DOHH2 (cell line): ENCODE measurements at regions not wholly inside any gene's neighbourhood (a gene's known extent, or its start where the extent isn't known, plus 50 kb on each side); places are given as distances from the start of the nearest gene placed in this dataset.

Source experiments
- H3F3A ChIP-seq: fragments of 200-600 bp; sonication (generic), shearing (Covaris generic); 2 replicates; pipeline ENCODE4 v1.6.0; 2016; ENCODE audit warnings: antibody characterized with exemption, mild to moderate bottlenecking; ENCODE audit not compliant: control insufficient read depth, insufficient read depth
- H3K27ac ChIP-seq: fragments of 200-600 bp; sonication (generic); 2 replicates; pipeline ENCODE4 v1.5.1; 2014; ENCODE audit warnings: low read depth, mild to moderate bottlenecking, low read length, moderate library complexity
- H3K27me3 ChIP-seq: fragments of 200-600 bp; sonication (generic); 2 replicates; pipeline ENCODE4 v1.6.1; 2014; ENCODE audit warnings: mild to moderate bottlenecking, low read length, mixed read lengths; ENCODE audit not compliant: control insufficient read depth
- H3K36me3 ChIP-seq: fragments of 200-600 bp; sonication (generic); 2 replicates; pipeline ENCODE4 v1.6.1; 2014; ENCODE audit warnings: mild to moderate bottlenecking, low read length, moderate library complexity, mixed read lengths; ENCODE audit not compliant: control insufficient read depth
- H3K4me1 ChIP-seq: fragments of 200-600 bp; sonication (generic); 2 replicates; pipeline ENCODE4 v1.6.1; 2014; ENCODE audit warnings: mild to moderate bottlenecking, low read length, mixed read lengths; ENCODE audit not compliant: control insufficient read depth
- H3K4me2 ChIP-seq: fragments of 200-600 bp; sonication (generic); 2 replicates; pipeline ENCODE4 v1.6.0; 2014; ENCODE audit warnings: mild to moderate bottlenecking, low read length, moderate library complexity
- H3K4me3 ChIP-seq: fragments of 200-600 bp; sonication (generic); 2 replicates; pipeline ENCODE4 v1.5.1; 2014; ENCODE audit warnings: mild to moderate bottlenecking, low read length, mixed read lengths
- H3K79me2 ChIP-seq: fragments of 200-600 bp; sonication (generic); 2 replicates; pipeline ENCODE4 v1.6.1; 2014; ENCODE audit warnings: mild to moderate bottlenecking, low read length, mixed read lengths; ENCODE audit not compliant: control insufficient read depth
- H3K9me2 ChIP-seq: fragments of 200-600 bp; sonication (generic); replicated peaks from 2 replicates; pipeline ENCODE4 v1.6.1; 2014; ENCODE audit warnings: mild to moderate bottlenecking, low read length, mixed read lengths; ENCODE audit not compliant: control insufficient read depth
- H3K9me3 ChIP-seq: fragments of 200-600 bp; sonication (generic); 2 replicates; pipeline ENCODE4 v1.6.1; 2014; ENCODE audit warnings: antibody characterized with exemption, low read length, mixed read lengths; ENCODE audit not compliant: control insufficient read depth, insufficient read depth
- H4K20me1 ChIP-seq: fragments of 200-600 bp; sonication (generic); 2 replicates; pipeline ENCODE4 v1.6.0; 2014; ENCODE audit warnings: low read depth, mild to moderate bottlenecking, antibody characterized with exemption, low read length, moderate library complexity; ENCODE audit not compliant: control insufficient read depth, insufficient read depth
- EZH2phosphoT487 ChIP-seq: fragments of 200-600 bp; sonication (generic); IDR thresholded peaks from 2 replicates; pipeline ENCODE4 v1.6.1; 2017; ENCODE audit warnings: borderline replicate concordance, mild to moderate bottlenecking, antibody characterized with exemption, low read length, moderate library complexity, mixed read lengths
- TF ChIP-seq, protein P1 (sequence below): fragments of 200-600 bp; sonication (generic); IDR thresholded peaks from one replicate; pipeline ENCODE4 v1.5.1; 2014; ENCODE audit warnings: antibody characterized with exemption, mild to moderate bottlenecking, low read depth, low read length; ENCODE audit not compliant: poor library complexity, severe bottlenecking

DNA sequence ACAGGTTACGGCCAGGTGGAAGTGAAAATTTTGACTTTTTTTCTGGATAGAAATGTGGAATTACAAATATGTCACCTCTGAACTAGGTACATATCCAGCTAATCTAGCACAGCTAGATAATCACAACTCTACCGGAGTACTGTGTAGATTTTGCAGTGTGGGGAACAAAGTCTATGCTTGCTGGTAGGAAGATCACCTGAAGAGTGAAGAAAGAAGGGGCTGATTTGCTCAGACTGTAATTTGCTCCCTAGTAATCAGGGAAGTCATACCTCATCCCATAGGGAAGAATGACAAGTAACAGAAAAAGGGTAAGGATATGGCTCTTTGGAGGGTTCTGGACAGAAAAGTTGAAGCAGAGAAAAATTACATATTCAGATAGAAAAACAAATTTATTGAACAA is 319.6 kb upstream of the TMPRSS15 start:
- TF ChIP-seq EZH2phosphoT487 = no peak
- TF ChIP-seq, protein P1, sequence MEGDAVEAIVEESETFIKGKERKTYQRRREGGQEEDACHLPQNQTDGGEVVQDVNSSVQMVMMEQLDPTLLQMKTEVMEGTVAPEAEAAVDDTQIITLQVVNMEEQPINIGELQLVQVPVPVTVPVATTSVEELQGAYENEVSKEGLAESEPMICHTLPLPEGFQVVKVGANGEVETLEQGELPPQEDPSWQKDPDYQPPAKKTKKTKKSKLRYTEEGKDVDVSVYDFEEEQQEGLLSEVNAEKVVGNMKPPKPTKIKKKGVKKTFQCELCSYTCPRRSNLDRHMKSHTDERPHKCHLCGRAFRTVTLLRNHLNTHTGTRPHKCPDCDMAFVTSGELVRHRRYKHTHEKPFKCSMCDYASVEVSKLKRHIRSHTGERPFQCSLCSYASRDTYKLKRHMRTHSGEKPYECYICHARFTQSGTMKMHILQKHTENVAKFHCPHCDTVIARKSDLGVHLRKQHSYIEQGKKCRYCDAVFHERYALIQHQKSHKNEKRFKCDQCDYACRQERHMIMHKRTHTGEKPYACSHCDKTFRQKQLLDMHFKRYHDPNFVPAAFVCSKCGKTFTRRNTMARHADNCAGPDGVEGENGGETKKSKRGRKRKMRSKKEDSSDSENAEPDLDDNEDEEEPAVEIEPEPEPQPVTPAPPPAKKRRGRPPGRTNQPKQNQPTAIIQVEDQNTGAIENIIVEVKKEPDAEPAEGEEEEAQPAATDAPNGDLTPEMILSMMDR = no peak
- Histone ChIP-seq H3K27me3 (no peaks in the 10 kb centered on the region), H3K4me3 (no peak overlapping the region), H3K4me2 (no peak overlapping the region), H3K27ac (no peak overlapping the region), H3K79me2 (no peaks in the 10 kb centered on the region), H3F3A (no peaks in the 10 kb centered on the region), H3K9me3 (no peaks in the 10 kb centered on the region), H3K36me3 (no peaks in the 10 kb centered on the region), H4K20me1 (no peaks in the 10 kb centered on the region), H3K4me1 (no peaks in the 10 kb centered on the region), H3K9me2 (no peaks in the 10 kb centered on the region)

DNA sequence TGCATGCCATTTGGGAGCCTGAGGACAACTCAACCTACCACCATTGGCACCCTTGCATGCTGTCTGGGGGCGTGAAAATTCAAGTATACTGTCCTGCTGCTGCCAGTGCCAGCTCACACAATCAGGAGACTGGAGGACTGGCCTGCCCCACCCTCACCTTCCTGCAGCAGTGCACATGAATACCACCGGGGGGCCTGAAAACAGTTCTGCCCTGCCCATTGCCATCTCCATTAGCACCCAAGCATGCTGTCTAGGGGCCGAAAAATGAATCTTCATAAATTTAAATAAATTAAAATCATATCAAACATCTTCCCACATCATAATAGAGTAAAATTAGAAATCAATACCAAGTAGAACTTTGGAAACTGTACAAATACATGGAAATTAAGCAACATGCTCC is 322.1 kb upstream of the TMPRSS15 start:
- H3K9me3 ChIP-seq = no peaks in the 10 kb centered on the region
- no peak for TF ChIP-seq EZH2phosphoT487
- TF ChIP-seq, protein P1 = no peak
- no peaks in the 10 kb centered on the region for H3K27me3 ChIP-seq
- H3K36me3 ChIP-seq = no peaks in the 10 kb centered on the region
- no peaks in the 10 kb centered on the region for H3K9me2 ChIP-seq
- H3K4me3 ChIP-seq = no peak overlapping the region
- no peaks in the 10 kb centered on the region for H4K20me1 ChIP-seq
- H3F3A ChIP-seq = no peaks in the 10 kb centered on the region
- no peak overlapping the region for H3K27ac ChIP-seq
- no peaks in the 10 kb centered on the region for H3K79me2 ChIP-seq
- H3K4me2 ChIP-seq = no peak overlapping the region
- no peaks in the 10 kb centered on the region for H3K4me1 ChIP-seq

DNA sequence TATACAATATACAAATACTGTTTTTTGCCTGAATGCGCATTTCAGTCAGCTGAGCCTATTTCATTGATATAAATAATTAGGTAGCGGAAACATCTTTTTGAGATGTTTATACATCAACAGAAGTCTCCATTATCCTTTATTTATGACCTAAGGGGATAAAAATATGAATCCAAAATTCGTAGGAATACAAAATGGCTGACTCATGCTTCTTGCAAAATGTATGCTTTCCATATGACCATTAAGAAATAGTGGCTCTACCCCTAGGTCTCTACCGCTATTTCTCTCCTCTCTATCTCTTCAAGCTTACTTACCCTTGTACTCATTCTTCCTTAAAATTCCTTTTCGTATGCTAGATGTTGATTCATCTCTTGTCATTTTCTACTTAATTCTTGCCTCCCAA is 338.4 kb upstream of the TMPRSS15 start:
- TF ChIP-seq, protein P1 = no peak
- TF ChIP-seq EZH2phosphoT487 = no peak
- Histone ChIP-seq H3K36me3 (no peaks in the 10 kb centered on the region), H3K4me2 (no peak overlapping the region), H3K9me3 (no peaks in the 10 kb centered on the region), H3F3A (no peaks in the 10 kb centered on the region; the same call in 1 of the 2 replicates), H3K4me1 (no peaks in the 10 kb centered on the region), H3K4me3 (no peak overlapping the region), H4K20me1 (no peaks in the 10 kb centered on the region), H3K27me3 (no peaks in the 10 kb centered on the region), H3K9me2 (no peaks in the 10 kb centered on the region), H3K27ac (no peak overlapping the region), H3K79me2 (no peaks in the 10 kb centered on the region)

DNA sequence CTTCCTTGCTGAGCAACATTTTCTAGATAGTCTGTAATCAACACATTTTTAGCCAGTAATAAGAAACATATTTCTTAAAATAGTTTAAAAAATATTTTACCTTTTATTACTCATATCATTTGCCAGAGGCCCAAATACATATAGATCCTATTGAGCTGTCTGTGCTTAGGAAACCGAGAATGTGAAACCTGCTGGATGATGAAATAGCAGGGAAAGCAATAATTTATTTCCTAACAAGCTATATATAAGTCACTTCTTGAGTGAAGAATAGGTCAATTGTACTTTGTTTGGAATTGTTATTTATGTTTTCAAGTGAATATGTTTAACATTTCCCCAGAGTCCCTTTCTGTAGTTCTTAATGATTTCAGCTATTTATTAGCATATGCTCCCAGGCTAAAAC is 339.9 kb upstream of the TMPRSS15 start:
- TF ChIP-seq, protein P1 = no peak
- TF ChIP-seq EZH2phosphoT487 = no peak
- Histone ChIP-seq H3K4me2 (no peak overlapping the region), H4K20me1 (no peaks in the 10 kb centered on the region), H3K27ac (no peak overlapping the region), H3K27me3 (no peaks in the 10 kb centered on the region), H3K9me2 (no peaks in the 10 kb centered on the region), H3F3A (no peaks in the 10 kb centered on the region; the same call in 1 of the 2 replicates), H3K4me1 (no peaks in the 10 kb centered on the region), H3K36me3 (no peaks in the 10 kb centered on the region), H3K9me3 (no peaks in the 10 kb centered on the region), H3K79me2 (no peaks in the 10 kb centered on the region), H3K4me3 (no peak overlapping the region)
